ENCODE measurements at regions not wholly inside any gene's neighbourhood (a gene's known extent, or its start where the extent isn't known, plus 50 kb on each side); places are given as distances from the start of the nearest gene placed in this dataset.

GRCh38 chr11:87462171-87462570 lies 424.4 kb downstream of the TMEM135 start:
- no peak for TF ChIP-seq CTCF (IDR thresholded peaks at IDR 0.05)
- no peak for TF ChIP-seq POLR2A (IDR thresholded peaks at IDR 0.05)
